ENCODE measurements at regions not wholly inside any gene's neighbourhood (a gene's known extent, or its start where the extent isn't known, plus 50 kb on each side); places are given as distances from the start of the nearest gene placed in this dataset.

DNA sequence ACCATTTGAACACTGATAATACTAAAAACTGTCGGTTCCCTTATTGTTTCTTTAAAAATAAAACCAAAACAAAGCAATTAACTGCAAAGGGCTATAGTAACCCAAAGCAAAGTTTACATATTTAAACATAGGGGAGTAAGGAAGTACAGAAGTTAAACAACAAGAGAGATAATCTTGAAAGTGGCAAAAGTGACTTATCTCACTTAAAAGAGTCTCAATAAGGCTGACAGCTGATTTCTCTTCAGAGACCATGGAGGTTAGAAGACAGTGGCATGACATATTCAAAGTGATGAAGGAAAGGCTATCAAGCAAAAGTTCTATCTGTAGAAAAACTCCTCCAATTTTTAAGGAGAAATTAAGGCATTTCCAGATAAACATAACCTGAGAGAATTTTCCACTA, 233.5 kb upstream of the HDAC9 start:
- Mint-ChIP-seq H3K27me3 (ENCODE audit: insufficient read depth, low read depth, poor library complexity) (peaks cover 1% of the 10 kb centered on the region), H3K4me1 (no peaks in the 10 kb centered on the region), H3K36me3 (ENCODE audit: low read depth) (no peaks in the 10 kb centered on the region), H3K27ac (no peak overlapping the region), H3K4me3 (no peak overlapping the region), H3K9me3 (peaks cover 6% of the 10 kb centered on the region; the same call in 2 of the 3 replicates)
- H3K36me3 ChIP-seq (ENCODE audit: insufficient read depth), result no peaks in the 10 kb centered on the region
- H3K27me3 ChIP-seq (ENCODE audit: insufficient read depth), result no peaks in the 10 kb centered on the region
- no peaks in the 10 kb centered on the region for H3F3A ChIP-seq (replicated peaks; ENCODE audit: low read depth)
- TF ChIP-seq, protein P1, sequence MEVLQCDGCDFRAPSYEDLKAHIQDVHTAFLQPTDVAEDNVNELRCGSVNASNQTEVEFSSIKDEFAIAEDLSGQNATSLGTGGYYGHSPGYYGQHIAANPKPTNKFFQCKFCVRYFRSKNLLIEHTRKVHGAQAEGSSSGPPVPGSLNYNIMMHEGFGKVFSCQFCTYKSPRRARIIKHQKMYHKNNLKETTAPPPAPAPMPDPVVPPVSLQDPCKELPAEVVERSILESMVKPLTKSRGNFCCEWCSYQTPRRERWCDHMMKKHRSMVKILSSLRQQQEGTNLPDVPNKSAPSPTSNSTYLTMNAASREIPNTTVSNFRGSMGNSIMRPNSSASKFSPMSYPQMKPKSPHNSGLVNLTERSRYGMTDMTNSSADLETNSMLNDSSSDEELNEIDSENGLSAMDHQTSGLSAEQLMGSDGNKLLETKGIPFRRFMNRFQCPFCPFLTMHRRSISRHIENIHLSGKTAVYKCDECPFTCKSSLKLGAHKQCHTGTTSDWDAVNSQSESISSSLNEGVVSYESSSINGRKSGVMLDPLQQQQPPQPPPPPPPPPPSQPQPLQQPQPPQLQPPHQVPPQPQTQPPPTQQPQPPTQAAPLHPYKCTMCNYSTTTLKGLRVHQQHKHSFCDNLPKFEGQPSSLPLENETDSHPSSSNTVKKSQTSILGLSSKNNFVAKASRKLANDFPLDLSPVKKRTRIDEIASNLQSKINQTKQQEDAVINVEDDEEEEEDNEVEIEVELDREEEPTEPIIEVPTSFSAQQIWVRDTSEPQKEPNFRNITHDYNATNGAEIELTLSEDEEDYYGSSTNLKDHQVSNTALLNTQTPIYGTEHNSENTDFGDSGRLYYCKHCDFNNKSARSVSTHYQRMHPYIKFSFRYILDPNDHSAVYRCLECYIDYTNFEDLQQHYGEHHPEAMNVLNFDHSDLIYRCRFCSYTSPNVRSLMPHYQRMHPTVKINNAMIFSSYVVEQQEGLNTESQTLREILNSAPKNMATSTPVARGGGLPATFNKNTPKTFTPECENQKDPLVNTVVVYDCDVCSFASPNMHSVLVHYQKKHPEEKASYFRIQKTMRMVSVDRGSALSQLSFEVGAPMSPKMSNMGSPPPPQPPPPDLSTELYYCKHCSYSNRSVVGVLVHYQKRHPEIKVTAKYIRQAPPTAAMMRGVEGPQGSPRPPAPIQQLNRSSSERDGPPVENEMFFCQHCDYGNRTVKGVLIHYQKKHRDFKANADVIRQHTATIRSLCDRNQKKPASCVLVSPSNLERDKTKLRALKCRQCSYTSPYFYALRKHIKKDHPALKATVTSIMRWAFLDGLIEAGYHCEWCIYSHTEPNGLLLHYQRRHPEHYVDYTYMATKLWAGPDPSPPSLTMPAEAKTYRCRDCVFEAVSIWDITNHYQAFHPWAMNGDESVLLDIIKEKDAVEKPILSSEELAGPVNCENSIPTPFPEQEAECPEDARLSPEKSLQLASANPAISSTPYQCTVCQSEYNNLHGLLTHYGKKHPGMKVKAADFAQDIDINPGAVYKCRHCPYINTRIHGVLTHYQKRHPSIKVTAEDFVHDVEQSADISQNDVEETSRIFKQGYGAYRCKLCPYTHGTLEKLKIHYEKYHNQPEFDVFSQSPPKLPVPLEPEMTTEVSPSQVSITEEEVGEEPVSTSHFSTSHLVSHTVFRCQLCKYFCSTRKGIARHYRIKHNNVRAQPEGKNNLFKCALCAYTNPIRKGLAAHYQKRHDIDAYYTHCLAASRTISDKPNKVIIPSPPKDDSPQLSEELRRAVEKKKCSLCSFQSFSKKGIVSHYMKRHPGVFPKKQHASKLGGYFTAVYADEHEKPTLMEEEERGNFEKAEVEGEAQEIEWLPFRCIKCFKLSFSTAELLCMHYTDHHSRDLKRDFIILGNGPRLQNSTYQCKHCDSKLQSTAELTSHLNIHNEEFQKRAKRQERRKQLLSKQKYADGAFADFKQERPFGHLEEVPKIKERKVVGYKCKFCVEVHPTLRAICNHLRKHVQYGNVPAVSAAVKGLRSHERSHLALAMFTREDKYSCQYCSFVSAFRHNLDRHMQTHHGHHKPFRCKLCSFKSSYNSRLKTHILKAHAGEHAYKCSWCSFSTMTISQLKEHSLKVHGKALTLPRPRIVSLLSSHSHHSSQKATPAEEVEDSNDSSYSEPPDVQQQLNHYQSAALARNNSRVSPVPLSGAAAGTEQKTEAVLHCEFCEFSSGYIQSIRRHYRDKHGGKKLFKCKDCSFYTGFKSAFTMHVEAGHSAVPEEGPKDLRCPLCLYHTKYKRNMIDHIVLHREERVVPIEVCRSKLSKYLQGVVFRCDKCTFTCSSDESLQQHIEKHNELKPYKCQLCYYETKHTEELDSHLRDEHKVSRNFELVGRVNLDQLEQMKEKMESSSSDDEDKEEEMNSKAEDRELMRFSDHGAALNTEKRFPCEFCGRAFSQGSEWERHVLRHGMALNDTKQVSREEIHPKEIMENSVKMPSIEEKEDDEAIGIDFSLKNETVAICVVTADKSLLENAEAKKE (CRISPR knock-in tag; IDR thresholded peaks at IDR 0.05), result no peak
- TF ChIP-seq STAT1 (IDR thresholded peaks at IDR 0.05; ENCODE audit: unreplicated experiment) (no peak), CREB1 (CRISPR knock-in tag; IDR thresholded peaks at IDR 0.05; ENCODE audit: low read depth) (no peak), POLR2AphosphoS5 (IDR thresholded peaks at IDR 0.05; ENCODE audit: low read depth) (no peak), EZH2 (IDR thresholded peaks at IDR 0.05; ENCODE audit: low read depth, unreplicated experiment) (no peak), JUNB (IDR thresholded peaks at IDR 0.05; ENCODE audit: unreplicated experiment) (no peak), ZNF331 (CRISPR knock-in tag; IDR thresholded peaks at IDR 0.05; ENCODE audit: low read depth) (no peak), NANOG (IDR thresholded peaks at IDR 0.05; ENCODE audit: borderline replicate concordance) (no peak), EZH2phosphoT487 (IDR thresholded peaks at IDR 0.05; ENCODE audit: unreplicated experiment) (no peak), ZNF114 (CRISPR knock-in tag; IDR thresholded peaks at IDR 0.05) (no peak)
- TF ChIP-seq, protein P2, sequence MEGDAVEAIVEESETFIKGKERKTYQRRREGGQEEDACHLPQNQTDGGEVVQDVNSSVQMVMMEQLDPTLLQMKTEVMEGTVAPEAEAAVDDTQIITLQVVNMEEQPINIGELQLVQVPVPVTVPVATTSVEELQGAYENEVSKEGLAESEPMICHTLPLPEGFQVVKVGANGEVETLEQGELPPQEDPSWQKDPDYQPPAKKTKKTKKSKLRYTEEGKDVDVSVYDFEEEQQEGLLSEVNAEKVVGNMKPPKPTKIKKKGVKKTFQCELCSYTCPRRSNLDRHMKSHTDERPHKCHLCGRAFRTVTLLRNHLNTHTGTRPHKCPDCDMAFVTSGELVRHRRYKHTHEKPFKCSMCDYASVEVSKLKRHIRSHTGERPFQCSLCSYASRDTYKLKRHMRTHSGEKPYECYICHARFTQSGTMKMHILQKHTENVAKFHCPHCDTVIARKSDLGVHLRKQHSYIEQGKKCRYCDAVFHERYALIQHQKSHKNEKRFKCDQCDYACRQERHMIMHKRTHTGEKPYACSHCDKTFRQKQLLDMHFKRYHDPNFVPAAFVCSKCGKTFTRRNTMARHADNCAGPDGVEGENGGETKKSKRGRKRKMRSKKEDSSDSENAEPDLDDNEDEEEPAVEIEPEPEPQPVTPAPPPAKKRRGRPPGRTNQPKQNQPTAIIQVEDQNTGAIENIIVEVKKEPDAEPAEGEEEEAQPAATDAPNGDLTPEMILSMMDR (conservative IDR thresholded peaks at IDR 0.05; ENCODE audit: low read depth in 2 of 2), result no peak
- TF ChIP-seq, protein P3, sequence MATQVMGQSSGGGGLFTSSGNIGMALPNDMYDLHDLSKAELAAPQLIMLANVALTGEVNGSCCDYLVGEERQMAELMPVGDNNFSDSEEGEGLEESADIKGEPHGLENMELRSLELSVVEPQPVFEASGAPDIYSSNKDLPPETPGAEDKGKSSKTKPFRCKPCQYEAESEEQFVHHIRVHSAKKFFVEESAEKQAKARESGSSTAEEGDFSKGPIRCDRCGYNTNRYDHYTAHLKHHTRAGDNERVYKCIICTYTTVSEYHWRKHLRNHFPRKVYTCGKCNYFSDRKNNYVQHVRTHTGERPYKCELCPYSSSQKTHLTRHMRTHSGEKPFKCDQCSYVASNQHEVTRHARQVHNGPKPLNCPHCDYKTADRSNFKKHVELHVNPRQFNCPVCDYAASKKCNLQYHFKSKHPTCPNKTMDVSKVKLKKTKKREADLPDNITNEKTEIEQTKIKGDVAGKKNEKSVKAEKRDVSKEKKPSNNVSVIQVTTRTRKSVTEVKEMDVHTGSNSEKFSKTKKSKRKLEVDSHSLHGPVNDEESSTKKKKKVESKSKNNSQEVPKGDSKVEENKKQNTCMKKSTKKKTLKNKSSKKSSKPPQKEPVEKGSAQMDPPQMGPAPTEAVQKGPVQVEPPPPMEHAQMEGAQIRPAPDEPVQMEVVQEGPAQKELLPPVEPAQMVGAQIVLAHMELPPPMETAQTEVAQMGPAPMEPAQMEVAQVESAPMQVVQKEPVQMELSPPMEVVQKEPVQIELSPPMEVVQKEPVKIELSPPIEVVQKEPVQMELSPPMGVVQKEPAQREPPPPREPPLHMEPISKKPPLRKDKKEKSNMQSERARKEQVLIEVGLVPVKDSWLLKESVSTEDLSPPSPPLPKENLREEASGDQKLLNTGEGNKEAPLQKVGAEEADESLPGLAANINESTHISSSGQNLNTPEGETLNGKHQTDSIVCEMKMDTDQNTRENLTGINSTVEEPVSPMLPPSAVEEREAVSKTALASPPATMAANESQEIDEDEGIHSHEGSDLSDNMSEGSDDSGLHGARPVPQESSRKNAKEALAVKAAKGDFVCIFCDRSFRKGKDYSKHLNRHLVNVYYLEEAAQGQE (IDR thresholded peaks at IDR 0.05; ENCODE audit: unreplicated experiment), result no peak
- TF ChIP-seq, protein P4, sequence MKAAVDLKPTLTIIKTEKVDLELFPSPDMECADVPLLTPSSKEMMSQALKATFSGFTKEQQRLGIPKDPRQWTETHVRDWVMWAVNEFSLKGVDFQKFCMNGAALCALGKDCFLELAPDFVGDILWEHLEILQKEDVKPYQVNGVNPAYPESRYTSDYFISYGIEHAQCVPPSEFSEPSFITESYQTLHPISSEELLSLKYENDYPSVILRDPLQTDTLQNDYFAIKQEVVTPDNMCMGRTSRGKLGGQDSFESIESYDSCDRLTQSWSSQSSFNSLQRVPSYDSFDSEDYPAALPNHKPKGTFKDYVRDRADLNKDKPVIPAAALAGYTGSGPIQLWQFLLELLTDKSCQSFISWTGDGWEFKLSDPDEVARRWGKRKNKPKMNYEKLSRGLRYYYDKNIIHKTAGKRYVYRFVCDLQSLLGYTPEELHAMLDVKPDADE (IDR thresholded peaks at IDR 0.05), result no peak
- H3K27ac ChIP-seq (ENCODE audit: low read depth), result no peak overlapping the region
- H4K20me1 ChIP-seq (replicated peaks; ENCODE audit: insufficient read depth), result no peaks in the 10 kb centered on the region
- no peak overlapping the region for H3K4me3 ChIP-seq
- no peaks in the 10 kb centered on the region for H3K9me2 ChIP-seq (ENCODE audit: insufficient read depth)
- no peaks in the 10 kb centered on the region for H3K79me2 ChIP-seq (replicated peaks; ENCODE audit: insufficient read depth)
- H3K4me1 ChIP-seq (ENCODE audit: insufficient read depth), result no peaks in the 10 kb centered on the region
- no peak overlapping the region for H3K4me2 ChIP-seq
- H2AFZ ChIP-seq, result no peak overlapping the region
- no peak for ATAC-seq
- DNase-seq (ENCODE audit: low spot score), result peak; percentile 38

Data from GM23338 (cell line).